Kidney (tissue), 13 donors: ENCODE measurements at regions not wholly inside any gene's neighbourhood (a gene's known extent, or its start where the extent isn't known, plus 50 kb on each side); places are given as distances from the start of the nearest gene placed in this dataset.
A peak's percentile ranks its signal among the peaks of the same experiment; 100 is the strongest.

Source experiments
- DNase-seq, 5 donors: peaks; one replicate each; pipeline ENCODE4 v3.0.0-alpha.2; 2013 to 2020
- FAIRE-seq: peaks from 2 replicates; lab custom pipeline; 2012; peaks lifted over from hg19 to GRCh38; lab: Jason Lieb, UNC
- H3K27ac ChIP-seq, 2 donors: one replicate each; pipeline ENCODE4 v1.7.0; 2013; ENCODE audit warnings: low read depth in 2 of 2, low read length in 2 of 2, inconsistent platforms in 1 of 2
- H3K27me3 ChIP-seq: one replicate; pipeline ENCODE4 v1.7.1; 2013; ENCODE audit warnings: low read length, inconsistent platforms; ENCODE audit not compliant: control insufficient read depth, insufficient read depth
- H3K36me3 ChIP-seq, 3 donors: one replicate each; pipeline versions ENCODE4 v1.7.0 to v1.7.1; 2013; ENCODE audit warnings: low read length in 3 of 3, control low read depth in 1 of 3, inconsistent platforms in 1 of 3; ENCODE audit not compliant: insufficient read depth in 3 of 3, control insufficient read depth in 2 of 3
- H3K4me1 ChIP-seq, 3 donors: one replicate each; pipeline versions ENCODE4 v1.7.0 to v1.7.1; 2013; ENCODE audit warnings: low read length in 3 of 3, inconsistent platforms in 1 of 3, low read depth in 1 of 3; ENCODE audit not compliant: control insufficient read depth in 2 of 3, insufficient read depth in 2 of 3
- H3K4me3 ChIP-seq, 3 donors: one replicate each; pipeline versions ENCODE4 v1.7.0 to v1.8.1; 2013; ENCODE audit warnings: low read length in 3 of 3, control low read depth in 1 of 3, inconsistent platforms in 1 of 3
- H3K9ac ChIP-seq, 3 donors: one replicate each; pipeline versions ENCODE4 v1.7.0 to v1.7.1; 2013; ENCODE audit warnings: low read length in 3 of 3, control low read depth in 1 of 3, inconsistent platforms in 1 of 3
- H3K9me3 ChIP-seq, 3 donors: one replicate each; pipeline versions ENCODE4 v1.7.0 to v1.7.1; 2013; ENCODE audit warnings: low read length in 3 of 3, control low read depth in 1 of 3, inconsistent platforms in 1 of 3; ENCODE audit not compliant: control insufficient read depth in 2 of 3, insufficient read depth in 1 of 3
- CTCF ChIP-seq: IDR thresholded peaks from 3 replicates; pipeline ENCODE4 v1.5.1; 2012; ENCODE audit warnings: mild to moderate bottlenecking, moderate library complexity, borderline replicate concordance; ENCODE audit not compliant: insufficient read depth; ENCODE audit errors: extremely low read depth
- intact Hi-C: fragments of 100-400 bp; cut with DNase I; formaldehyde crosslinking; loops from one replicate; pipeline ENCODE4 v1.11.1; 2022
- donor health status: control.
- donor health status: control.
- donor health status: control.
- donor health status: control.
- donor health status: control.
- donor health status: DM: yes; HTN: yes; CAD: no.
- donor health status: Normal renal cell carcinoma (clear cell type).

GRCh38 chr6:132931313-132931712 is 116.9 kb downstream of the RPS12 start:
- no peak overlapping the region for H3K9ac ChIP-seq
- H3K9me3 ChIP-seq, result no peaks in the 10 kb centered on the region
- DNase-seq (no peak), FAIRE-seq (no peak)
- H3K4me3 ChIP-seq, result no peak overlapping the region
- H3K4me1 ChIP-seq, result peaks cover 0 to 4% (median 2%) of the 10 kb centered on the region in 3 donors
- intact Hi-C loops, result no loop called here
- H3K27me3 ChIP-seq, result no peaks in the 10 kb centered on the region
- no peak for TF ChIP-seq CTCF
- no peak overlapping the region for H3K27ac ChIP-seq
- H3K36me3 ChIP-seq, result no peaks in the 10 kb centered on the region

- H3K9ac ChIP-seq, result no peak overlapping the region
- peaks cover 0 to 4% (median 2%) of the 10 kb centered on the region in 3 donors for H3K4me1 ChIP-seq
- no peak overlapping the region for H3K4me3 ChIP-seq
- FAIRE-seq, result no peak
- no peak overlapping the region for H3K27ac ChIP-seq
- H3K27me3 ChIP-seq, result no peaks in the 10 kb centered on the region
- TF ChIP-seq CTCF, result no peak
- intact Hi-C loops, result no loop called here
- H3K9me3 ChIP-seq, result no peaks in the 10 kb centered on the region
- DNase-seq, result peak in 3 of 5 donors; percentile 40 to 71 (median 69)
- no peaks in the 10 kb centered on the region for H3K36me3 ChIP-seq
These were observed 117.7 kb downstream of the RPS12 start for GRCh38 chr6:132931936-132932514.

GRCh38 chr6:132932588-132932987 is 118.2 kb downstream of the RPS12 start:
- peak in 1 of 5 donors; percentile 37 for DNase-seq
- Histone ChIP-seq H3K27me3 (no peaks in the 10 kb centered on the region), H3K9ac (no peak overlapping the region), H3K36me3 (no peaks in the 10 kb centered on the region), H3K4me1 (peaks cover 0 to 4% (median 2%) of the 10 kb centered on the region in 3 donors), H3K4me3 (no peak overlapping the region), H3K27ac (no peak overlapping the region), H3K9me3 (no peaks in the 10 kb centered on the region)
- intact Hi-C loops, result no loop called here
- FAIRE-seq, result no peak
- TF ChIP-seq CTCF, result no peak

- no peak for TF ChIP-seq CTCF
- Histone ChIP-seq H3K9ac (no peak overlapping the region), H3K27ac (no peak overlapping the region), H3K4me1 (peaks cover 0 to 4% (median 2%) of the 10 kb centered on the region in 3 donors), H3K4me3 (no peak overlapping the region), H3K27me3 (no peaks in the 10 kb centered on the region), H3K9me3 (no peaks in the 10 kb centered on the region), H3K36me3 (no peaks in the 10 kb centered on the region)
- FAIRE-seq (no peak), DNase-seq (peak in 4 of 5 donors; percentile 41 to 84 (median 66))
- intact Hi-C loops, result no loop called here
These were observed 118.7 kb downstream of the RPS12 start for GRCh38 chr6:132933090-132933489.
